HL-60 (cell line): ENCODE measurements at regions not wholly inside any gene's neighbourhood (a gene's known extent, or its start where the extent isn't known, plus 50 kb on each side); places are given as distances from the start of the nearest gene placed in this dataset.

Experiments used
- CTCF ChIP-seq: IDR thresholded peaks from one replicate; pipeline ENCODE4 v1.5.1; 2011; ENCODE audit warnings: low read length, control low read depth, inconsistent platforms; ENCODE audit not compliant: insufficient read depth
- GABPA ChIP-seq: IDR thresholded peaks from 2 replicates; pipeline ENCODE4 v1.6.1; 2012; ENCODE audit warnings: low read depth
- POLR2AphosphoS5 ChIP-seq: IDR thresholded peaks from 2 replicates; pipeline ENCODE4 v1.6.1; 2012; ENCODE audit warnings: low read depth

DNA sequence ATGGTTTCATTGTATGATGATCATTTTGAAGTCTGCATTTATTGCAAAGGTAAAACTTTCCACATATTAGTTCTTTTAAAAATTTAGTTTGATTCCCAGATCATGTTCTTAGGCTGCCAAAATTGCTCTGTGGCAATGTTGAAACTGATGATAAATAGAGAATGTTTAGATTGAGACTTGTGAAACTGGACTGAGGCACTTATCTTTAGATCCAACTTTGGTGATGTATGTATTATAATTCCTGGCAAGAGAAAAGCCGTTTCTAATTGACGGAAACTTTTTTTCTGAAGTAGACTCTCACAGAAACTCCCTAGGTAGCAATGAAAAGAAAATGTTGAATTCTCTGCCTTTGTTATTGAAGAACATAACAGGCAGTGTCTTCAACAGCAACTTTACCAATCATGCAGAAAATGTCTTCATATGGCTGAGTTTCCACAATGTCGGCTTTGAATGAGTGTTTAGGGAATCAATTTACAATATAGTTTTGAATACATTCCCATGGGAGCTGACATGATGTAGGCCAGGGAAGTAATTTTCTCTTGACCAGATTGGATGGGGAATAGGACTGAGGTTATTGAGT is 456.2 kb downstream of the CD109 start:
- TF ChIP-seq CTCF, result no peak
- TF ChIP-seq GABPA, result no peak
- TF ChIP-seq POLR2AphosphoS5, result no peak
